Mesendoderm (in vitro differentiated cells): ENCODE measurements at regions not wholly inside any gene's neighbourhood (a gene's known extent, or its start where the extent isn't known, plus 50 kb on each side); places are given as distances from the start of the nearest gene placed in this dataset.

Source experiments
- DNase-seq: peaks from one replicate; pipeline ENCODE4 v3.0.0; 2013
- H2AK5ac ChIP-seq: 2 replicates; pipeline ENCODE4 v1.6.1; 2013; ENCODE audit warnings: low read length, inconsistent platforms
- H2BK120ac ChIP-seq: 2 replicates; pipeline ENCODE4 v1.6.1; 2013; ENCODE audit warnings: low read depth, mild to moderate bottlenecking, low read length, moderate library complexity, mixed read lengths
- H2BK15ac ChIP-seq: replicated peaks from 2 replicates; pipeline ENCODE4 v1.6.1; 2013; ENCODE audit warnings: low read depth, mild to moderate bottlenecking, moderate library complexity
- H2BK5ac ChIP-seq: 2 replicates; pipeline ENCODE4 v1.6.1; 2013; ENCODE audit warnings: low read length, inconsistent platforms
- H3K18ac ChIP-seq: 2 replicates; pipeline ENCODE4 v1.6.1; 2013; ENCODE audit warnings: mild to moderate bottlenecking, low read length, mixed read lengths
- H3K23ac ChIP-seq: one replicate; pipeline ENCODE4 v1.6.1; 2013; ENCODE audit warnings: low read length
- H3K27ac ChIP-seq: 2 replicates; pipeline ENCODE4 v1.5.1; 2013; ENCODE audit warnings: low read depth, mild to moderate bottlenecking, inconsistent platforms, low read length, moderate library complexity
- H3K27me3 ChIP-seq: 2 replicates; pipeline ENCODE4 v1.6.1; 2013; ENCODE audit warnings: low read length, control low read depth, mild to moderate bottlenecking, inconsistent platforms; ENCODE audit not compliant: insufficient read depth, poor library complexity
- H3K36me3 ChIP-seq: 2 replicates; pipeline ENCODE4 v1.6.1; 2013; ENCODE audit warnings: low read length, inconsistent platforms; ENCODE audit not compliant: control insufficient read depth, insufficient read depth
- H3K4ac ChIP-seq: one replicate; pipeline ENCODE4 v1.6.1; 2013; ENCODE audit warnings: low read depth, mild to moderate bottlenecking, low read length, moderate library complexity
- H3K4me1 ChIP-seq: 2 replicates; pipeline ENCODE4 v1.6.1; 2013; ENCODE audit warnings: low read depth, low read length, inconsistent platforms; ENCODE audit not compliant: control insufficient read depth
- H3K4me2 ChIP-seq: 2 replicates; pipeline ENCODE4 v1.6.1; 2013; ENCODE audit warnings: low read length
- H3K4me3 ChIP-seq: 2 replicates; pipeline ENCODE4 v1.5.1; 2013; ENCODE audit warnings: mild to moderate bottlenecking, low read length
- H3K56ac ChIP-seq: one replicate; pipeline ENCODE4 v1.6.1; 2013; ENCODE audit warnings: low read length
- H3K79me1 ChIP-seq: 2 replicates; pipeline ENCODE4 v1.6.1; 2013; ENCODE audit warnings: low read length, inconsistent platforms
- H3K79me2 ChIP-seq: 2 replicates; pipeline ENCODE4 v1.6.1; 2013; ENCODE audit warnings: mild to moderate bottlenecking, low read length; ENCODE audit not compliant: control insufficient read depth, insufficient read depth
- H3K9ac ChIP-seq: 2 replicates; pipeline ENCODE4 v1.6.1; 2013; ENCODE audit warnings: low read length, inconsistent platforms
- H4K5ac ChIP-seq: one replicate; pipeline ENCODE4 v1.6.1; 2013; ENCODE audit warnings: low read length
- H4K8ac ChIP-seq: one replicate; pipeline ENCODE4 v1.6.1; 2013; ENCODE audit warnings: low read depth, mild to moderate bottlenecking, control low read depth, low read length, moderate library complexity
- WGBS: extraction: QIAGEN DNeasy Blood & Tissue Kit; methylation state at CpG from one replicate; pipeline ENCODE4 v1.1.7; 2013; ENCODE audit warnings: low lambda C conversion rate, missing lambda C conversion rate; ENCODE audit not compliant: insufficient coverage; ENCODE audit errors: extremely low coverage; 5-methylcytosine and 5-hydroxymethylcytosine counted together

GRCh38 chr6:1113916-1114540, 197.9 kb upstream of the FOXQ1 start:
- Histone ChIP-seq H2BK5ac (no peak overlapping the region), H3K79me1 (no peaks in the 10 kb centered on the region), H3K18ac (no peak overlapping the region), H3K9ac (no peak overlapping the region), H2BK15ac (no peak overlapping the region), H3K36me3 (no peaks in the 10 kb centered on the region), H3K4me1 (no peaks in the 10 kb centered on the region), H3K79me2 (no peaks in the 10 kb centered on the region), H3K56ac (no peak overlapping the region), H3K4me3 (no peak overlapping the region), H3K27me3 (no peaks in the 10 kb centered on the region), H2BK120ac (no peak overlapping the region), H2AK5ac (no peak overlapping the region), H3K4me2 (no peak overlapping the region), H4K8ac (no peak overlapping the region), H4K5ac (no peak overlapping the region), H3K27ac (no peak overlapping the region), H3K23ac (no peak overlapping the region), H3K4ac (no peak overlapping the region)
- DNase-seq = no peak
- WGBS = no CpG with 5 or more reads among the region's 7 CpGs

GRCh38 chr6:1111361-1111760, 200.5 kb upstream of the FOXQ1 start:
- DNase-seq = no peak
- Histone ChIP-seq H2BK120ac (no peak overlapping the region), H3K79me2 (no peaks in the 10 kb centered on the region), H2BK5ac (no peak overlapping the region), H3K27ac (no peak overlapping the region), H3K27me3 (no peaks in the 10 kb centered on the region), H3K18ac (no peak overlapping the region), H4K5ac (no peak overlapping the region), H2AK5ac (no peak overlapping the region), H3K4ac (no peak overlapping the region), H3K4me1 (no peaks in the 10 kb centered on the region), H2BK15ac (no peak overlapping the region), H3K9ac (no peak overlapping the region), H3K4me2 (no peak overlapping the region), H3K56ac (no peak overlapping the region), H3K4me3 (no peak overlapping the region), H3K23ac (no peak overlapping the region), H3K36me3 (no peaks in the 10 kb centered on the region), H4K8ac (no peak overlapping the region), H3K79me1 (no peaks in the 10 kb centered on the region)
- no CpG with 5 or more reads among the region's 6 CpGs for WGBS

- no peak overlapping the region for H3K4me2 ChIP-seq
- DNase-seq = peak; percentile 9
These were observed 201.0 kb upstream of the FOXQ1 start for GRCh38 chr6:1110941-1111349.

DNA sequence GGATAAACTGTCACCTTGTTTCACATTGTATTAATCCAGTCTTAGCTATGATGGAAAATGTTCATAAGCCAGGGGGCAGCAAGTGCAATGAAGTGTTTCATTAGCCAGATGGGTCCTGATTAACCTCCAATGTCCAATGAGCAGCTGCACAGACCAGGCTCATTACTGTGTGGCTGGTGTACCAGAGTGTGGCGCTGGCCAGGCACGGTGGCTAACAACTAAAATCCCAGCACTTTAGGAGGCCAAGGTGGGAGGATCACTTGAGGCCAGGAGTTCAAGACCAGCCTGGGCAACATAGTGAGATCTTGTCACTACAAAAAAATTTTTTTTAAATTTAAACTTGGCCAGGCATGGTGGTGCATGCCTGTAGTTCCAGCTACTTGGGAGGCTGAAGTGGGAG, 201.7 kb upstream of the FOXQ1 start:
- no peak overlapping the region for H3K9ac ChIP-seq
- H2BK120ac ChIP-seq = no peak overlapping the region
- H3K4me3 ChIP-seq = no peak overlapping the region
- no CpG with 5 or more reads among the region's 2 CpGs for WGBS
- H2BK15ac ChIP-seq = no peak overlapping the region
- no peak overlapping the region for H3K4me2 ChIP-seq
- H3K27me3 ChIP-seq = no peaks in the 10 kb centered on the region
- H4K8ac ChIP-seq = no peak overlapping the region
- H3K18ac ChIP-seq = no peak overlapping the region
- no peak overlapping the region for H3K23ac ChIP-seq
- H3K36me3 ChIP-seq = no peaks in the 10 kb centered on the region
- H2BK5ac ChIP-seq = no peak overlapping the region
- peaks cover 2% of the 10 kb centered on the region for H3K4me1 ChIP-seq
- H4K5ac ChIP-seq = no peak overlapping the region
- no peaks in the 10 kb centered on the region for H3K79me1 ChIP-seq
- no peaks in the 10 kb centered on the region for H3K79me2 ChIP-seq
- H2AK5ac ChIP-seq = no peak overlapping the region
- no peak overlapping the region for H3K27ac ChIP-seq
- no peak overlapping the region for H3K56ac ChIP-seq
- no peak for DNase-seq
- no peak overlapping the region for H3K4ac ChIP-seq

More at GRCh38 chr6:1110941-1111349, 201.0 kb upstream of the FOXQ1 start:
- no peaks in the 10 kb centered on the region for H3K36me3 ChIP-seq
- H3K4ac ChIP-seq = no peak overlapping the region
- H4K8ac ChIP-seq = no peak overlapping the region
- no peaks in the 10 kb centered on the region for H3K79me2 ChIP-seq
- no peak overlapping the region for H3K9ac ChIP-seq
- no peaks in the 10 kb centered on the region for H3K79me1 ChIP-seq
- H3K18ac ChIP-seq = no peak overlapping the region
- H3K23ac ChIP-seq = no peak overlapping the region
- no peak overlapping the region for H3K56ac ChIP-seq
- no peaks in the 10 kb centered on the region for H3K27me3 ChIP-seq
- H2AK5ac ChIP-seq = no peak overlapping the region
- no peak overlapping the region for H2BK120ac ChIP-seq
- no peak overlapping the region for H2BK5ac ChIP-seq
- no peak overlapping the region for H3K27ac ChIP-seq
- no peak overlapping the region for H3K4me3 ChIP-seq
- no peak overlapping the region for H2BK15ac ChIP-seq
- no peaks in the 10 kb centered on the region for H3K4me1 ChIP-seq
- no CpG with 5 or more reads among the region's 12 CpGs for WGBS
- H4K5ac ChIP-seq = no peak overlapping the region

DNA sequence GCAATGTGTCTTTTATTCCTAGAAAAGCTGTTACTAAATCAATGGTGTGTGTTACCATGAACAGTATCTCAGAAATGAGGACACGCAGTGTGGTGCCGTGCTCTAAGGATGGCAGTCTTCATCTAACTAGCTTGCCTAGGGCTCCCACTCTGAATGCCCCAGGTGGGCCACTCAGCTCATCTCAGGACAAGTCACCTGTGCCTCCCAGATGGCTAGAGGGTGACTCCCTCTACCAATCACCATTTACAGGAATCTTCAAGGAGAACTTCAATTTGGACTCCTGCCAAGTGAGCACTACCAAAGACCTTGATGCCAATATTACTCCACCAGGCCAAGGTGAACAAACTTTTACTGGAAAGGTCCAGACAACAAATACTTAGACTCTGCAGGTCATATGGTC, 202.8 kb upstream of the FOXQ1 start:
- Histone ChIP-seq H3K56ac (no peak overlapping the region), H3K4me3 (no peak overlapping the region), H4K5ac (no peak overlapping the region), H3K79me2 (no peaks in the 10 kb centered on the region), H3K18ac (no peak overlapping the region), H3K23ac (no peak overlapping the region), H2AK5ac (no peak overlapping the region), H3K4me2 (no peak overlapping the region), H3K36me3 (no peaks in the 10 kb centered on the region), H3K4ac (no peak overlapping the region), H2BK5ac (no peak overlapping the region), H3K79me1 (no peaks in the 10 kb centered on the region), H3K4me1 (peaks cover 4% of the 10 kb centered on the region), H3K9ac (no peak overlapping the region), H2BK120ac (no peak overlapping the region), H2BK15ac (no peak overlapping the region), H3K27me3 (no peaks in the 10 kb centered on the region), H3K27ac (no peak overlapping the region), H4K8ac (no peak overlapping the region)
- WGBS = no CpG with 5 or more reads among the region's 2 CpGs
- no peak for DNase-seq

- H3K36me3 ChIP-seq = no peaks in the 10 kb centered on the region
- H2BK120ac ChIP-seq = no peak overlapping the region
- H4K5ac ChIP-seq = no peak overlapping the region
- no peaks in the 10 kb centered on the region for H3K79me1 ChIP-seq
- H3K27me3 ChIP-seq = no peaks in the 10 kb centered on the region
- H3K23ac ChIP-seq = no peak overlapping the region
- no peak overlapping the region for H3K4ac ChIP-seq
- H2BK5ac ChIP-seq = no peak overlapping the region
- H3K18ac ChIP-seq = no peak overlapping the region
- DNase-seq = no peak
- WGBS = no CpG with 5 or more reads among the region's 8 CpGs
- H3K9ac ChIP-seq = no peak overlapping the region
- no peaks in the 10 kb centered on the region for H3K79me2 ChIP-seq
- H3K4me2 ChIP-seq = no peak overlapping the region
- peaks cover 7% of the 10 kb centered on the region for H3K4me1 ChIP-seq
- no peak overlapping the region for H3K4me3 ChIP-seq
- no peak overlapping the region for H3K27ac ChIP-seq
- H4K8ac ChIP-seq = no peak overlapping the region
- no peak overlapping the region for H2BK15ac ChIP-seq
- no peak overlapping the region for H3K56ac ChIP-seq
- H2AK5ac ChIP-seq = no peak overlapping the region
These were observed 203.7 kb upstream of the FOXQ1 start for GRCh38 chr6:1108198-1108597.
